ENCODE measurements at regions not wholly inside any gene's neighbourhood (a gene's known extent, or its start where the extent isn't known, plus 50 kb on each side); places are given as distances from the start of the nearest gene placed in this dataset.

- no peak for DNase-seq (ENCODE audit: low read depth)
Observed at GRCh38 chr18:61616111-61616610, 276.6 kb downstream of the RNF152 start.

DNA sequence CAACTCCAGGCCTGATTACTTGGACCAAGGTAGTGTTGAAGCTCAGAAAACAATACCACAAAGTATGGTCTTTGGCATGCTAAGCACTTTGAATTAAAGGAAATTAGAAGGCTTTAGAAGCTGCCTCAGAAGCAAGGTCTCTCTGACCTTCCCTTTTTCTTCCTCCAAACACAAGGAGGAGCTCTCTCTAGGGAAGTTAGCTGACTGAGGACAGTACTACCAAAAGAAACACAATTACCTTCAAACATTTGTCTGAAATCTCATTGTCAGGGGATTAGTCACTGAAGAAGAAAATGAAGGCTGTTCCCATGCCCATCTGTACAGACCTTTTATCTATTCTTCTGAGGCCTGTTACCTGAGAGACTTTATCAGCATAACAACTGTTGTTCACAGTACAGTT, 279.3 kb downstream of the CDH20 start:
- no peak for DNase-seq (ENCODE audit: low read depth)

- no peak for DNase-seq (ENCODE audit: low read depth)
Observed at GRCh38 chr18:61609131-61609530, 275.9 kb downstream of the CDH20 start.

DNA sequence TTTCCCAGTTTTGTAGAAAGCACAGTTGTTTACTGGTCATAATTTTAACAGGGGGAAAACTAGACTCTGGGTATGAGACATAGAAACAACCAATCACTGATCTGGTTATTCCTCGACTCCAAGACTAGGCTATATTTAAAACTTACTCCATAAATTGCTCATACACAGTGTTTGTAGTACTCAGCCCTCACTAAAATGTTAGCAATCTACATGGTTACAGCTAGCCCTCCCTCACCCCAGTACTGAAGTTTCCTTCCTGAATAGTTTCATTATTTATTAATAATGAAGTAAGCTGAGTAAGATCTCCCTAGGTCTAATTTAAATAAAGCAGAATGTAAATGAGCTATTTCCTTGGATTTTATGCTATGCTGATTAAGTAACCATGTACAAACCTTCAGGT, 275.1 kb downstream of the CDH20 start:
- no peak for DNase-seq (ENCODE audit: low read depth)

DNA sequence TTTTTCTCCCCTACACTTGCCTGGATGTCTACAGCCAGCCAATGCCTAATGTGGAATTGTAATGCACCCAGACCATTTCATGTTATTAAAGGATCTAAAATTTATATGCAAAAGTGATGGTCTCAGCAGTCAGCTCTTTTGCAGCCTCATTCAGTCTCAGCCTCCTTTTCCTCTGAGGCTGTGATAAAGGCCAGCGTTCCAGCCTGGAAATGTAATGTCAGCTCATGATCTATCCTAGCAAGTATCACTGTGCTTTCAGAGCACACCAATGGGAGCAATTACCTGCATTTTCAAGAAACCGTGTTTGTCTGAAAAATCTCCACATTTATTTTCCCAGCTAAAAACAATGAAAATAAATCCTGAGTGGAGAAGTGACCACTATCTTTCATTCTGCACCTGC, 274.6 kb downstream of the CDH20 start:
- DNase-seq (ENCODE audit: low read depth) = no peak

GRCh38 chr18:61606759-61607158, 273.5 kb downstream of the CDH20 start:
- DNase-seq (ENCODE audit: low read depth) = peak; percentile 94

- peak; percentile 72 for DNase-seq (ENCODE audit: low read depth)
Observed at GRCh38 chr18:61606068-61606660, 272.9 kb downstream of the CDH20 start.

GRCh38 chr18:61605376-61606067, 272.3 kb downstream of the CDH20 start:
- DNase-seq (ENCODE audit: low read depth) = no peak

Data from Daoy (cell line).